HCT116 (cell line): ENCODE measurements at regions not wholly inside any gene's neighbourhood (a gene's known extent, or its start where the extent isn't known, plus 50 kb on each side); places are given as distances from the start of the nearest gene placed in this dataset.

ENCODE experiments used
- ATAC-seq: fragments of 200-7000 bp; cut with Tn5 transposase; 2 replicates; pipeline ENCODE4 v1.9.1; 2020; ENCODE audit warnings: mild to moderate bottlenecking, moderate library complexity
- BruUV-seq: library from RNA; stranded (reverse); fragments of 400-500 nt; replicated peaks from 2 replicates; lab custom pipeline; 2021; lab: Mats Ljungman, UMichigan
- CTCF ChIA-PET: fragments of 300-600 bp; sonication (Branson Sonifier 250); formaldehyde crosslinking; loops from one replicate; lab custom pipeline; 2021; ENCODE audit warnings: antibody characterized with exemption; lab: Charles Lee
- POLR2A ChIA-PET: fragments of 300-600, 350-600 bp; sonication (Branson Sonifier 250); formaldehyde crosslinking; loops from one replicate; lab custom pipeline; 2021; ENCODE audit warnings: antibody characterized with exemption; lab: Charles Lee
- RAD21 ChIA-PET, 2 experiments: fragments of 300-600 bp; sonication (Branson Sonifier 250); formaldehyde crosslinking; loops; one replicate each; lab custom pipeline; 2023; ENCODE audit warnings: low total read pairs in 2 of 2; ENCODE audit not compliant: uncharacterized antibody in 2 of 2, unreplicated experiment in 2 of 2, low non-redundant PET in 1 of 2; lab: Charles Lee
- DNase-seq: peaks from one replicate; pipeline ENCODE4 v3.0.0-alpha.2; 2010; ENCODE audit warnings: low read depth, low spot score
- H2AFZ ChIP-seq: fragments of 200-600 bp; shearing (Covaris generic), sonication (generic); 2 replicates; pipeline ENCODE4 v1.6.1; 2017; ENCODE audit warnings: low read depth, mixed run types, mixed read lengths, antibody characterized with exemption, low read length; ENCODE audit not compliant: poor library complexity, severe bottlenecking
- H3K27ac ChIP-seq: 2 replicates; pipeline ENCODE4 v1.5.1; 2012; ENCODE audit warnings: low read depth, low read length
- H3K27me3 ChIP-seq: fragments of 200-600 bp; sonication (generic); 2 replicates; pipeline ENCODE4 v1.6.1; 2016; ENCODE audit warnings: mixed run types, low read length, mixed read lengths; ENCODE audit not compliant: insufficient read depth
- H3K36me3 ChIP-seq, 2 experiments: fragments of 200-500 bp in 1 of 2; fragments of 200-600 bp in 1 of 2; sonication (Bioruptor generic) in 1 of 2; sonication (generic) in 1 of 2; 2 replicates each; pipeline versions ENCODE4 v1.5.1 to v1.6.1; 2014 to 2016; ENCODE audit warnings: low read length in 2 of 2, inconsistent platforms in 1 of 2, mixed read lengths in 1 of 2, mixed run types in 1 of 2; ENCODE audit not compliant: insufficient read depth in 2 of 2, control insufficient read depth in 1 of 2
- H3K4me1 ChIP-seq, 2 experiments: fragments of 200-600 bp in 1 of 2; sonication (generic) in 1 of 2; 2 replicates each; pipeline versions ENCODE4 v1.5.1 to v1.6.1; 2012 to 2017; ENCODE audit warnings: low read length in 2 of 2, inconsistent platforms in 1 of 2, mild to moderate bottlenecking in 1 of 2, mixed read lengths in 1 of 2, mixed run types in 1 of 2, moderate library complexity in 1 of 2; ENCODE audit not compliant: insufficient read depth in 2 of 2, control insufficient read depth in 1 of 2
- H3K4me2 ChIP-seq: fragments of 200-600 bp; sonication (generic); 2 replicates; pipeline ENCODE4 v1.6.1; 2017; ENCODE audit warnings: mixed run types, low read length, mixed read lengths
- H3K4me3 ChIP-seq, 2 experiments: fragments of 200-600 bp in 1 of 2; sonication (generic) in 1 of 2; replicated peaks in 1 of 2; 2 replicates each; pipeline ENCODE4 v1.5.1; 2011 to 2016; ENCODE audit warnings: low read length in 2 of 2, control low read depth in 1 of 2, low read depth in 1 of 2, mild to moderate bottlenecking in 1 of 2, mixed read lengths in 1 of 2, mixed run types in 1 of 2
- H3K79me2 ChIP-seq: fragments of 200-600 bp; sonication (generic); 2 replicates; pipeline ENCODE4 v1.6.1; 2017; ENCODE audit warnings: mild to moderate bottlenecking, mixed run types, low read length, moderate library complexity, mixed read lengths; ENCODE audit not compliant: insufficient read depth
- H3K9ac ChIP-seq: fragments of 200-600 bp; sonication (generic); 2 replicates; pipeline ENCODE4 v1.6.1; 2016; ENCODE audit warnings: low read length, mixed read lengths
- H3K9me2 ChIP-seq: fragments of 200-600 bp; sonication (generic), shearing (Covaris generic); 2 replicates; pipeline ENCODE4 v1.6.1; 2017; ENCODE audit warnings: mixed run types, mild to moderate bottlenecking, moderate library complexity; ENCODE audit not compliant: insufficient read depth
- H3K9me3 ChIP-seq, 2 experiments: fragments of 200-500 bp in 1 of 2; fragments of 200-600 bp in 1 of 2; sonication (Bioruptor generic) in 1 of 2; sonication (generic) in 1 of 2; 2 replicates each; pipeline ENCODE4 v1.6.1; 2014 to 2017; ENCODE audit warnings: low read length in 2 of 2, mixed read lengths in 2 of 2, inconsistent platforms in 1 of 2, low read depth in 1 of 2, mild to moderate bottlenecking in 1 of 2, mixed run types in 1 of 2, moderate library complexity in 1 of 2; ENCODE audit not compliant: control insufficient read depth in 1 of 2, insufficient read depth in 1 of 2
- H4K20me1 ChIP-seq: fragments of 200-600 bp; sonication (generic), shearing (Covaris generic); 2 replicates; pipeline ENCODE4 v1.6.1; 2017; ENCODE audit warnings: mixed run types, mild to moderate bottlenecking, moderate library complexity; ENCODE audit not compliant: insufficient read depth
- CBX3 ChIP-seq: IDR thresholded peaks from 2 replicates; pipeline ENCODE4 v1.6.1; 2012; ENCODE audit warnings: low read depth
- EGR1 ChIP-seq: IDR thresholded peaks from 2 replicates; pipeline ENCODE4 v1.6.1; 2012; ENCODE audit warnings: low read depth
- JUND ChIP-seq: IDR thresholded peaks from 2 replicates; pipeline ENCODE4 v1.6.1; 2012
- RAD21 ChIP-seq: IDR thresholded peaks from 2 replicates; pipeline ENCODE4 v1.6.1; 2012; ENCODE audit warnings: low read depth, mild to moderate bottlenecking
- SIN3A ChIP-seq: IDR thresholded peaks from 2 replicates; pipeline ENCODE4 v1.6.1; 2012; ENCODE audit warnings: low read depth
- SP1 ChIP-seq: IDR thresholded peaks from 2 replicates; pipeline ENCODE4 v1.6.1; 2012; ENCODE audit warnings: low read depth
- SRF ChIP-seq: IDR thresholded peaks from 2 replicates; pipeline ENCODE4 v1.6.1; 2012; ENCODE audit warnings: low read depth
- TCF7L2 ChIP-seq: IDR thresholded peaks from 2 replicates; pipeline ENCODE4 v1.7.0; 2011; ENCODE audit warnings: borderline replicate concordance, inconsistent platforms; ENCODE audit not compliant: insufficient read depth, insufficient read length; ENCODE audit errors: extremely low read depth
- ZFX ChIP-seq: fragments of 450-650 bp; IDR thresholded peaks from 2 replicates; pipeline ENCODE4 v1.6.1; 2017
- intact Hi-C: fragments of 100-400 bp; cut with micrococcal nuclease; formaldehyde crosslinking; loops from 2 replicates; pipeline ENCODE4 v1.10.0; 2022
- TF ChIP-seq, protein P1 (sequence below): IDR thresholded peaks from 2 replicates; pipeline ENCODE4 v1.6.1; 2012
- TF ChIP-seq, protein P2 (sequence below), 3 experiments: fragments of 200-600 bp in 1 of 3; sonication (generic) in 1 of 3; IDR thresholded peaks in 2 of 3; conservative IDR thresholded peaks in 1 of 3; 2 replicates each; pipeline ENCODE4 v1.5.1; 2012 to 2017; ENCODE audit warnings: low read depth in 2 of 3, low read length in 2 of 3, antibody characterized with exemption in 1 of 3, borderline replicate concordance in 1 of 3, control low read depth in 1 of 3, mild to moderate bottlenecking in 1 of 3, mixed read lengths in 1 of 3, mixed run types in 1 of 3, moderate library complexity in 1 of 3; ENCODE audit not compliant: insufficient read depth in 1 of 3

GRCh38 chr4:141348573-141348972 is 127.9 kb downstream of the ZNF330 start:
- ChIA-PET CTCF (no interaction called here), POLR2A (no interaction called here), RAD21 (no interaction called here)
- no peaks in the 10 kb centered on the region for H3K9me3 ChIP-seq
- H4K20me1 ChIP-seq = no peaks in the 10 kb centered on the region
- ATAC-seq (no peak), DNase-seq (no peak)
- BruUV-seq = no TSS peak
- no peak overlapping the region for H3K9ac ChIP-seq
- H2AFZ ChIP-seq = no peak overlapping the region
- H3K27ac ChIP-seq = no peak overlapping the region
- no peak overlapping the region for H3K4me2 ChIP-seq
- H3K4me3 ChIP-seq = no peak overlapping the region
- peaks cover 0 to 4% of the 10 kb centered on the region in 2 experiments; a peak in 1 of 4 replicates for H3K4me1 ChIP-seq
- no peaks in the 10 kb centered on the region for H3K79me2 ChIP-seq
- intact Hi-C loops = loop anchor here (10.0 kb wide), 1 partner anchor 776 kb away; no protein-coding TSS in a partner anchor
- no peaks in the 10 kb centered on the region for H3K9me2 ChIP-seq
- no peaks in the 10 kb centered on the region for H3K27me3 ChIP-seq
- TF ChIP-seq SP1 = no peak
- TF ChIP-seq JUND = no peak
- TF ChIP-seq, protein P1, sequence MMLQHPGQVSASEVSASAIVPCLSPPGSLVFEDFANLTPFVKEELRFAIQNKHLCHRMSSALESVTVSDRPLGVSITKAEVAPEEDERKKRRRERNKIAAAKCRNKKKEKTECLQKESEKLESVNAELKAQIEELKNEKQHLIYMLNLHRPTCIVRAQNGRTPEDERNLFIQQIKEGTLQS = no peak
- no peak for TF ChIP-seq RAD21
- no peak for TF ChIP-seq SIN3A
- no peak for TF ChIP-seq EGR1
- no peak for TF ChIP-seq SRF
- TF ChIP-seq, protein P2, sequence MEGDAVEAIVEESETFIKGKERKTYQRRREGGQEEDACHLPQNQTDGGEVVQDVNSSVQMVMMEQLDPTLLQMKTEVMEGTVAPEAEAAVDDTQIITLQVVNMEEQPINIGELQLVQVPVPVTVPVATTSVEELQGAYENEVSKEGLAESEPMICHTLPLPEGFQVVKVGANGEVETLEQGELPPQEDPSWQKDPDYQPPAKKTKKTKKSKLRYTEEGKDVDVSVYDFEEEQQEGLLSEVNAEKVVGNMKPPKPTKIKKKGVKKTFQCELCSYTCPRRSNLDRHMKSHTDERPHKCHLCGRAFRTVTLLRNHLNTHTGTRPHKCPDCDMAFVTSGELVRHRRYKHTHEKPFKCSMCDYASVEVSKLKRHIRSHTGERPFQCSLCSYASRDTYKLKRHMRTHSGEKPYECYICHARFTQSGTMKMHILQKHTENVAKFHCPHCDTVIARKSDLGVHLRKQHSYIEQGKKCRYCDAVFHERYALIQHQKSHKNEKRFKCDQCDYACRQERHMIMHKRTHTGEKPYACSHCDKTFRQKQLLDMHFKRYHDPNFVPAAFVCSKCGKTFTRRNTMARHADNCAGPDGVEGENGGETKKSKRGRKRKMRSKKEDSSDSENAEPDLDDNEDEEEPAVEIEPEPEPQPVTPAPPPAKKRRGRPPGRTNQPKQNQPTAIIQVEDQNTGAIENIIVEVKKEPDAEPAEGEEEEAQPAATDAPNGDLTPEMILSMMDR (IDR thresholded peaks at IDR 0.05 in 2 of 3, conservative IDR thresholded peaks at IDR 0.05 in 1 of 3; ENCODE audit: borderline replicate concordance in 1 of 3, insufficient read depth in 1 of 3, low read depth in 2 of 3, low read length in 2 of 3) = no peak
- no peak for TF ChIP-seq TCF7L2
- TF ChIP-seq ZFX = no peak
- TF ChIP-seq CBX3 = no peak
- no peaks in the 10 kb centered on the region for H3K36me3 ChIP-seq
